Activated T-helper 17 cell treated with anti-CD3 and anti-CD28 coated beads, Interleukin-2, amount 50 U/mL, for 72 hours (primary cell): ENCODE measurements at regions not wholly inside any gene's neighbourhood (a gene's known extent, or its start where the extent isn't known, plus 50 kb on each side); places are given as distances from the start of the nearest gene placed in this dataset.

Experiments used
- ATAC-seq: fragments of 150-1000 bp; cut with Tn5 transposase; replicated peaks from 2 replicates; pipeline ENCODE4 v1.10.0; 2021; ENCODE audit warnings: mild to moderate bottlenecking, moderate library complexity
- H3K27ac Mint-ChIP-seq: one replicate; pipeline ENCODE4 v1.8.0; 2022; ENCODE audit warnings: mixed read lengths
- H3K27me3 Mint-ChIP-seq: one replicate; pipeline ENCODE4 v1.8.0; 2022; ENCODE audit warnings: mixed read lengths
- H3K36me3 Mint-ChIP-seq: one replicate; pipeline ENCODE4 v1.8.0; 2022; ENCODE audit warnings: low read depth, mild to moderate bottlenecking, mixed read lengths
- H3K4me1 Mint-ChIP-seq: one replicate; pipeline ENCODE4 v1.8.0; 2022; ENCODE audit warnings: mixed read lengths
- H3K4me3 Mint-ChIP-seq: one replicate; pipeline ENCODE4 v1.8.0; 2022; ENCODE audit warnings: mild to moderate bottlenecking, mixed read lengths
- H3K9me3 Mint-ChIP-seq: one replicate; pipeline ENCODE4 v1.8.0; 2022; ENCODE audit warnings: mixed read lengths

GRCh38 chr13:57375876-57376275 lies 208.9 kb downstream of the PRR20E start:
- H3K27ac Mint-ChIP-seq: no peak overlapping the region
- H3K36me3 Mint-ChIP-seq: no peaks in the 10 kb centered on the region
- H3K4me3 Mint-ChIP-seq: no peak overlapping the region
- H3K9me3 Mint-ChIP-seq: peaks cover 3% of the 10 kb centered on the region
- H3K27me3 Mint-ChIP-seq: no peaks in the 10 kb centered on the region
- ATAC-seq: no peak
- no peaks in the 10 kb centered on the region for H3K4me1 Mint-ChIP-seq

GRCh38 chr13:57408312-57408711 lies 223.2 kb upstream of the PCDH17 start:
- Mint-ChIP-seq H3K9me3 (peaks cover 4% of the 10 kb centered on the region), H3K27ac (no peak overlapping the region), H3K4me1 (no peaks in the 10 kb centered on the region), H3K4me3 (no peak overlapping the region), H3K27me3 (no peaks in the 10 kb centered on the region), H3K36me3 (no peaks in the 10 kb centered on the region)
- no peak for ATAC-seq

GRCh38 chr13:57409121-57409520 lies 222.4 kb upstream of the PCDH17 start:
- H3K27me3 Mint-ChIP-seq: no peaks in the 10 kb centered on the region
- peaks cover 4% of the 10 kb centered on the region for H3K9me3 Mint-ChIP-seq
- H3K36me3 Mint-ChIP-seq: no peaks in the 10 kb centered on the region
- ATAC-seq: no peak
- no peak overlapping the region for H3K27ac Mint-ChIP-seq
- no peak overlapping the region for H3K4me3 Mint-ChIP-seq
- H3K4me1 Mint-ChIP-seq: no peaks in the 10 kb centered on the region

- H3K4me3 Mint-ChIP-seq: no peak overlapping the region
- no peaks in the 10 kb centered on the region for H3K36me3 Mint-ChIP-seq
- H3K27ac Mint-ChIP-seq: no peak overlapping the region
- H3K4me1 Mint-ChIP-seq: no peaks in the 10 kb centered on the region
- H3K27me3 Mint-ChIP-seq: no peaks in the 10 kb centered on the region
- no peak for ATAC-seq
- H3K9me3 Mint-ChIP-seq: peaks cover 4% of the 10 kb centered on the region
These were observed 221.9 kb upstream of the PCDH17 start for GRCh38 chr13:57409656-57410055.

GRCh38 chr13:57418067-57418677 lies 213.4 kb upstream of the PCDH17 start:
- Mint-ChIP-seq H3K27ac (no peak overlapping the region), H3K27me3 (no peaks in the 10 kb centered on the region), H3K4me3 (no peak overlapping the region), H3K4me1 (no peaks in the 10 kb centered on the region), H3K36me3 (no peaks in the 10 kb centered on the region), H3K9me3 (peaks cover 5% of the 10 kb centered on the region)
- no peak for ATAC-seq

- no peaks in the 10 kb centered on the region for H3K27me3 Mint-ChIP-seq
- ATAC-seq: no peak
- H3K9me3 Mint-ChIP-seq: peaks cover 17% of the 10 kb centered on the region
- no peak overlapping the region for H3K4me3 Mint-ChIP-seq
- no peaks in the 10 kb centered on the region for H3K36me3 Mint-ChIP-seq
- H3K27ac Mint-ChIP-seq: no peak overlapping the region
- H3K4me1 Mint-ChIP-seq: no peaks in the 10 kb centered on the region
These were observed 207.2 kb upstream of the PCDH17 start for GRCh38 chr13:57424379-57424778.

GRCh38 chr13:57425531-57425930 lies 206.0 kb upstream of the PCDH17 start:
- Mint-ChIP-seq H3K4me3 (no peak overlapping the region), H3K4me1 (no peaks in the 10 kb centered on the region), H3K27ac (no peak overlapping the region), H3K36me3 (no peaks in the 10 kb centered on the region), H3K9me3 (peaks cover 18% of the 10 kb centered on the region), H3K27me3 (no peaks in the 10 kb centered on the region)
- no peak for ATAC-seq

- no peak for ATAC-seq
- H3K27me3 Mint-ChIP-seq: no peaks in the 10 kb centered on the region
These were observed 194.0 kb upstream of the PCDH17 start for GRCh38 chr13:57437587-57437986.

GRCh38 chr13:57438072-57438471 lies 193.5 kb upstream of the PCDH17 start:
- Mint-ChIP-seq H3K36me3 (no peaks in the 10 kb centered on the region), H3K9me3 (peaks cover 3% of the 10 kb centered on the region), H3K4me3 (no peak overlapping the region), H3K4me1 (no peaks in the 10 kb centered on the region), H3K27ac (no peak overlapping the region), H3K27me3 (no peaks in the 10 kb centered on the region)
- no peak for ATAC-seq

More at GRCh38 chr13:57437587-57437986, 194.0 kb upstream of the PCDH17 start:
- Mint-ChIP-seq H3K4me1 (no peaks in the 10 kb centered on the region), H3K36me3 (no peaks in the 10 kb centered on the region), H3K27ac (no peak overlapping the region), H3K4me3 (no peak overlapping the region), H3K9me3 (peaks cover 7% of the 10 kb centered on the region)

GRCh38 chr13:57443494-57443893 lies 188.1 kb upstream of the PCDH17 start:
- Mint-ChIP-seq H3K4me1 (no peaks in the 10 kb centered on the region), H3K4me3 (no peak overlapping the region), H3K36me3 (no peaks in the 10 kb centered on the region), H3K27me3 (no peaks in the 10 kb centered on the region), H3K9me3 (peaks cover 4% of the 10 kb centered on the region), H3K27ac (no peak overlapping the region)
- no peak for ATAC-seq

- Mint-ChIP-seq H3K9me3 (peaks cover 4% of the 10 kb centered on the region), H3K27me3 (no peaks in the 10 kb centered on the region), H3K4me1 (no peaks in the 10 kb centered on the region), H3K27ac (no peak overlapping the region), H3K36me3 (no peaks in the 10 kb centered on the region), H3K4me3 (no peak overlapping the region)
- ATAC-seq: no peak
These were observed 181.2 kb upstream of the PCDH17 start for GRCh38 chr13:57450356-57450755.

- H3K9me3 Mint-ChIP-seq: peaks cover 12% of the 10 kb centered on the region
- no peaks in the 10 kb centered on the region for H3K4me1 Mint-ChIP-seq
- H3K4me3 Mint-ChIP-seq: no peak overlapping the region
- no peaks in the 10 kb centered on the region for H3K36me3 Mint-ChIP-seq
- H3K27ac Mint-ChIP-seq: no peak overlapping the region
- H3K27me3 Mint-ChIP-seq: no peaks in the 10 kb centered on the region
- ATAC-seq: no peak
These were observed 179.3 kb upstream of the PCDH17 start for GRCh38 chr13:57452228-57452627.

GRCh38 chr13:57470491-57470890 lies 161.1 kb upstream of the PCDH17 start:
- H3K4me1 Mint-ChIP-seq: no peaks in the 10 kb centered on the region
- H3K27me3 Mint-ChIP-seq: no peaks in the 10 kb centered on the region
- H3K4me3 Mint-ChIP-seq: no peak overlapping the region
- no peak for ATAC-seq
- no peaks in the 10 kb centered on the region for H3K36me3 Mint-ChIP-seq
- peaks cover 7% of the 10 kb centered on the region for H3K9me3 Mint-ChIP-seq
- no peak overlapping the region for H3K27ac Mint-ChIP-seq

- Mint-ChIP-seq H3K4me3 (no peak overlapping the region), H3K4me1 (no peaks in the 10 kb centered on the region), H3K9me3 (no peaks in the 10 kb centered on the region), H3K27ac (no peak overlapping the region), H3K27me3 (no peaks in the 10 kb centered on the region), H3K36me3 (no peaks in the 10 kb centered on the region)
- ATAC-seq: no peak
These were observed 140.2 kb upstream of the PCDH17 start for GRCh38 chr13:57491318-57491717.

- H3K4me3 Mint-ChIP-seq: no peak overlapping the region
- H3K27ac Mint-ChIP-seq: no peak overlapping the region
- H3K4me1 Mint-ChIP-seq: no peaks in the 10 kb centered on the region
- no peaks in the 10 kb centered on the region for H3K27me3 Mint-ChIP-seq
- H3K36me3 Mint-ChIP-seq: no peaks in the 10 kb centered on the region
- ATAC-seq: no peak
- no peaks in the 10 kb centered on the region for H3K9me3 Mint-ChIP-seq
These were observed 123.6 kb upstream of the PCDH17 start for GRCh38 chr13:57507752-57508463.
